ENCODE measurements at regions not wholly inside any gene's neighbourhood (a gene's known extent, or its start where the extent isn't known, plus 50 kb on each side); places are given as distances from the start of the nearest gene placed in this dataset.
A peak's percentile ranks its signal among the peaks of the same experiment; 100 is the strongest.

DNA sequence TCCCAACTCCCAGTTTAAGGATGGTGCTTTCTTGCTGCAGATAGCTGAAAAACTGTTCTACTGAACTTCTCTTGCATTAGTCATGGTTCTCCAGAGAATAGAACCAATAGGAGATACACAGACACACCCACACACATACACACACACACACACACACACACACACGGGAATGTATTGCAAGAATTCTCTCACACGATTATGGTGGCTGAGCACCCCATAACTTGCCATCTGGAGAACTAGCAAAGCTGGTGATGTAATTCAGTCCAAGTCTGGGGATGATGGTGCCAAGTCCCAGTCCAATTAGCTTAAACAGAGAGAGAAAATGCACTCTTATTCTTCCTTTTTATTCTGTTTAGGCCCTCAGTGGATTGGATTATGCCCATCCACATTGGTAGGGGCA is 643.9 kb downstream of the DIAPH3 start:
- ATAC-seq (no peak), DNase-seq (ENCODE audit: missing footprints) (no peak)
- intact Hi-C loops (cut with DNase I): no loop called here

DNA sequence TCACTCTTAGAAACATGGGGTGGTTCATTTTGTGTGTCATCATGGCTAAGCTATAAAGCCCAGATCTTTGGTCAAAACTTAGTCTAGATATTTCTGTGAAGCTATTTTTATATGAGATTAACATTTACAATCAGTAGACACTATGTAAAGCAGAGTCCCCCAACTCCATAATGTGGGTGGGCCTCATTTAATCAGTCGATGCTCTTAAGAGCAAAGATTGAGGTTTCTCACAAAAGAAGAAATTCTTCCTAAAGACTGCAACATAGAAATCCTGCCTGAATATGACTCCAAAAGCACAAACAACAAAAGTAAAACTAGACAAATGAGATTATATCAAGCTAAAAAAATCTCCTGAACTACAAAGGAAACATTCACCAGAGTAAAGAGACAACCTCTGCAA is 642.2 kb downstream of the DIAPH3 start:
- DNase-seq (ENCODE audit: missing footprints): no peak
- no peak for ATAC-seq
- intact Hi-C loops (cut with DNase I): no loop called here

DNA sequence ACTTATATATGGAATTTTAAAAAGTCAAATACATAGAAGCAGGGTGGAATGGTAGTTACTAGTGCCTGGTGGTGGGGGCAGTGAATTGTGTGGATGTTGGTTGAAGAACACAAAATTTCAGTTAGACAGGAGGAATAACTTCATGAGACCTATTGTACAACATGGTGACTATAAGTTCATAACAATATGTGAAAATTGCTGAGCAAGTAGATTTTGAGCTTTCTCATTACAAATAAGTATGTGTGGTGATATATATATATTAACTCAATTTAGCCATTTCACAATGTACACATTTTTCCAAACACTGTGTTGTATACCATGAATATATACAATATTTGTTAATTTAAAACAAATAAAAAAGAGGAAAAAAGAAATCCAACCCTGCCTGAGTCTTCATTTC is 641.1 kb downstream of the DIAPH3 start:
- intact Hi-C loops (cut with DNase I): no loop called here
- no peak for ATAC-seq
- DNase-seq (ENCODE audit: missing footprints): no peak

DNA sequence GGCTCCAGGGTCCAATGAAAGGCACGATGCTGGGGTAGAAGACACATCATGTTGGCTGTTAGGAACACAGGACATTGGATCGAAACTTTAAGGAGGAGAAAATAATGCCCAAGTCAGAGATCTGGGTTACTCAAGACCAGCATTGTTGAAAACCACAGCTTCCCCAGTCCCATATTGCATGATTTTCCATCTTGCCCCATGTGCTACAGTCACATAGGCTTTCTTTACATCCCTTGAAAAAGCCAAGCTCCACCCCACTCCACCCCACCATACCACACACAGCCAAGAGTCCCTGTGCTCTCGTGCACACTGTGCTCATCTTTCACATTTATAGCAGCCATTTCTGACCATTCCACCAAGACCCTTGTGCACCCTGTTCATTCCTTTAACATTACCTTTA is 636.2 kb downstream of the DIAPH3 start:
- DNase-seq (ENCODE audit: missing footprints) (no peak), ATAC-seq (no peak)
- intact Hi-C loops (cut with DNase I): no loop called here

DNA sequence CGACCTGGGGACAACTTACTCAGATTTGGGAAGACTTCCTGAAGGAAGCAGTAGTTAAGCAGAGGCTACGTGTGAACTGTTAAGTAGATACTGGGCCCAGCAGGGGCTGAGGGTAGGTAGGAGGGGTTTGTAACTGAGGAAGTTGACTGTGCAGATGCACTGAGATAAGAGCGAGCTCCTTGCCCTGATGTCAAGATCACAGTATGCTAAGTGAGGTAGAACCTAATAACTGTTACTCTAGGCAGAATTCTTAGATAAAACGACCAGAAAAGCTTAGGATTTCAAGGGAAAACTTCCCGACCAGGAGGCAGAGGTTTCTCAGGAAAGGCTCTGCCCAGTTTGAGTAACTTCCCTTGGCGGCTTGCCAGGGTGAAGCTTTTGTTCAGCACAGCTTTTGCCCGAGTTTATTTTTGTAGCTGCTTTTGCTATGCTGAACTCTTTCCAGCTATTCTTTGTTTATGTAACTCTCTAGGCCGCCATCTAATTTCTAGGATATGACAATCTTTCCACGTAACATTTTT is 632.1 kb downstream of the DIAPH3 start:
- ATAC-seq (peak; percentile 75), DNase-seq (ENCODE audit: missing footprints) (peak; percentile 89)
- intact Hi-C loops (cut with DNase I): loop anchor here (5.0 to 10.0 kb wide), 2 partner anchors 49 to 143 kb away; no protein-coding TSS in a partner anchor

DNA sequence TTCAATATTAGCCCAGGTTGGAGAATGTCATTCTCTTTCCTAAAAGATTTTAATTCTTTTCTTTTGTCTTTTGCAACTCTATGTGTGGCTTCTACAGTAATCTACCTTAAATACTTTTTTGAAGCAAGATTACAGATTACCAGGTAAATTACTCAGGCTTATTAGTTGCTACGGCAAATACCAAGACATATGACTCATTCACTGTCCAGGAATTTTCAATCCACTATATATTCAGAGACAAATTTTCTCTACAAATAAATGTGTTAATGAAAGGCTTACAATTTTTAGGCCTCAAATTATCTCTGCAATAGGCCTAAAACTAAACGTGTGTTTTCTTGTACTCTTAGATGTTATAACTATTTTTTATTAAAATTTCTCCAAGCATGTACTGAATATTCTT is 631.3 kb downstream of the DIAPH3 start:
- DNase-seq (ENCODE audit: missing footprints) (no peak), ATAC-seq (no peak)
- intact Hi-C loops (cut with DNase I): loop anchor here (5.0 to 10.0 kb wide), 2 partner anchors 50 to 142 kb away; no protein-coding TSS in a partner anchor

DNA sequence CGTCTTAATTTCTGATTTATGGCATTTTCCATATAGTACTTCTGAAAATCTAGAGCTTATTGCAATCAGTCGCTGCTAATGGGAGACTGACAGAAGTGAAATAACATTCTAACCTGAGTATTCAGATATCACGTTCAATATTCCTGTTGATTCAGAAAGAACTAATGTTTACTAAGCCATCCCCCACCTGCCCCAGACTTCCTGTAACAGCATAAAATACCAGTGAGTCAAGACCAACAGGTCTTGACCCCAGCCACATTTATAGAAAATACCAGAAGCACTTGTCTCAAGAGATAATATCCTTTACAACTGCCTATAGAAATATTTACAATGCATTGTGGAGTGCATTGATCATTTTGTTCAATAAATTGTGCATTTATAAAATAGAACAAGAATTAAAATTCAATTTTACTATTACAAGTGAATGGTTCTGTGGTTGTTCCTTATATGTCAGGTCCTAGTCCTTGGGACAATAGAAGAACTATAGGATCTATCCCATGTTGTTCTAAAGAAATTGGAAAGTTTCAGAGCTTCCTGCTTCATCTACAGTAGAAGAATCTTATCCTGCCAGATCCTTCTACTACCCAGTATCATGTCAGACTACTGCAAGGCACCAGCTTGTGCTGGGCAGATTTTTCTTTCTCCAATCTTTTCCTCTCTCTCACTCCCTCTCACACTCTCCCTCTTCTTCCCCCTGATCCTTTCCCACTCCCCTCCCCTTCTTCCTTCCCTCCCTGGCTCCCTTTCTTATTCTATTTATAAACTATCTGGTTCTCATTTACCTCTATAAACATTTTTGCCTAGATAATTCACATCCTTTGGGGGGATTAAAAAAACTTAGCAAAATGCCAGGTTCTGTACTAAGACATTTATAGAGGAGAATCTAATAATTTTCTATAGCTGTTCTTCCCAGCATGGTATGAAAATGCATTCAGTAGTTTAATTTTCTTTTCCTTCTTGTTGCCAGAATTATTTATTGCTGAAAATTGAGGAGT is 629.9 kb downstream of the DIAPH3 start:
- intact Hi-C loops (cut with DNase I): loop anchor here (5.0 to 10.0 kb wide), 2 partner anchors 52 to 141 kb away; no protein-coding TSS in a partner anchor
- no peak for DNase-seq (ENCODE audit: missing footprints)
- ATAC-seq: no peak

DNA sequence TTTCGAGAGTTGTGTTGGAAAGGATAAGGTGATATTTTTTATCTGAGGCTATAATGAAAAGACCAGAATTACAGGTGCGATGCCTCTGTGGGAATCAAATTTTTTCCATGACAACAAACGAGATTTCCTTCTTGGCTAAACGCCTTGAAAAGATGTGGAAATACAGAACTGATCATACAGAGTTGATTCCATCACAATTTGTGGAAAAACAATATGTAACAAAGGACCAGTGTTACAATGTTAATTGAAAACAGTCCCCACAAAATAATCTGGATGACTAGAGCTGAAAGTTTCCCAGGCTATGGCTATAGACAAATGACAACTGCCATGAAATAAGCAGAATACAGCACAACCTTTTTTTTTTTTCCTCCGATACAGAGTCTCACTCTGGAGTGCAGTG is 628.9 kb downstream of the DIAPH3 start:
- intact Hi-C loops (cut with DNase I): loop anchor here (5.0 to 10.0 kb wide), 2 partner anchors 53 to 140 kb away; no protein-coding TSS in a partner anchor
- DNase-seq (ENCODE audit: missing footprints): no peak
- no peak for ATAC-seq

DNA sequence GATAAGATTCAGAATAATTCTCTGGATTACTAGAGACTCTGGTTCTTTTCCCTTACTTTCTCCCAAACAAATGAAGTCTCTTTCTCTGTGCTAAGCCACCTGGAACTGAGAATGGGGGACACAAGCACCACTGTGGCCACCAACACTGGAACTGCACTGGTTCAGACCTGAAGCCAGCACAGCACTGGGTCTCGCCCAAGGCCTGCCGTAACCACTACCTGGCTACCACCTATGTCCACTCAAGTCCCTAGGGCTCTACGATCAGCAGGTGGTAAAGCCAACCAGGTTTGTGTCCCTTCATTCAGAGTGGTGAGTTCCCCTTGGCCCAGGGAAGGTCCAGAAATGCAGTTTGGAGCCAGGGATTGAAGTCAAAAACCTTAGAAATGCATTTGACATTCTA is 626.2 kb downstream of the DIAPH3 start:
- DNase-seq (ENCODE audit: missing footprints) (no peak), ATAC-seq (no peak)
- intact Hi-C loops (cut with DNase I): loop anchor here (10.0 kb wide), 1 partner anchor 137 kb away; no protein-coding TSS in a partner anchor

DNA sequence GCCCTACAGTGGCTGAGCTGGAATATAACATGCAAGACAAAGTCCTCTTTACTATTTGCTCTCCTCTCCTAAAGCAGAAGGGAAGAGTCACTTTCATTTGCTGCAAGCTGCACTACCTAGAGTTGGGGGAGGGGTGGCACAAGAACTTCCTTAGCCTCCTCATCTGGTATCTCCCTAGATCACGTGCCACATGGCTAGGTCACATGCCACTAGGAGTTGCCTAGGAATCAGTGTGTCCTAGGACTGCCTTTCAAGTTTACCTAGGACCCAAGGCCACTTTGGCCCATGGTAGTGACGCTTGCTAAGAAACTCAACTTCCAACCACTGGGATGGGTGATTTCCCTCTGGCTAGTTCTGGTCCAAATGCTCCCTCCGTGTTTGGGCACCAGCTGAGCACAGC is 625.2 kb downstream of the DIAPH3 start:
- DNase-seq (ENCODE audit: missing footprints) (no peak), ATAC-seq (no peak)
- intact Hi-C loops (cut with DNase I): loop anchor here (10.0 kb wide), 1 partner anchor 136 kb away; no protein-coding TSS in a partner anchor

DNA sequence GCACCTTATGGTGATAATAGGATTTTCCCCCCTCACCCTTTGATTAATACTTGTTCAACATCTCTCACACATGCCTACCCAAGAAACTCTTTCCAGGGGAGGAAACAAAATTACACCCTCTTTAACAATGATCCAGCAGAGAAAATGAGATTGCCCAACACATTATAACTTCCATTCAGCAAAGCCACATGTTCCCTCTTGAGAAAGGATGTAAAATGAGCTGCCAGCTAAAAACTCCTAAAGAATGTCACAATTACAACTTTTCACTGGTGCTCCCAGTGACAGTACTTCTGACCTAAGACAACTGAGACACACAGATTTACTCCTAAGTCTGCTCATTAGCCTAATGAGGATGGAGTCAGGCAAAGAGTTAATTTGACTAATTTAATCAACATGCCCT is 621.4 kb downstream of the DIAPH3 start:
- DNase-seq (ENCODE audit: missing footprints) (no peak), ATAC-seq (no peak)
- intact Hi-C loops (cut with DNase I): no loop called here

DNA sequence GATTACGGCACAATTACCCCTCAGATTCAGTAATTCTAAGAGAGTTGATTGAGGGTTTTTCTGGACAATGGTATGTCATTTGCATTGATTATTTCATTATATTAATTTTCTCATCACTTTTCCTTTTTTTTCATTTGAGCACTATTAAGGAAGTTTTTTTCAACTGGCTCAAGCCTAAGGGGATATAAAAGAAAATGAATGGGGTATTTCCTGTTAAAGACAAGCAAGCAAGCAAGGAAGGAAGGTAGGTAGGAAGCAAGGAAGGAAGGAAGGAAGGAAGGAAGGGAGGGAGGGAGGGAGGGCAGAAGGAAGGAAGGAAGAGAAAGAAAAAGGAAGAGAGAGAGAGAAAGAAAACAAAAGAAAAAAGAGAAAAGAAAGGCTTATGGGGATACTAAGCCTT is 620.3 kb downstream of the DIAPH3 start:
- DNase-seq (ENCODE audit: missing footprints) (no peak), ATAC-seq (no peak)
- intact Hi-C loops (cut with DNase I): no loop called here

DNA sequence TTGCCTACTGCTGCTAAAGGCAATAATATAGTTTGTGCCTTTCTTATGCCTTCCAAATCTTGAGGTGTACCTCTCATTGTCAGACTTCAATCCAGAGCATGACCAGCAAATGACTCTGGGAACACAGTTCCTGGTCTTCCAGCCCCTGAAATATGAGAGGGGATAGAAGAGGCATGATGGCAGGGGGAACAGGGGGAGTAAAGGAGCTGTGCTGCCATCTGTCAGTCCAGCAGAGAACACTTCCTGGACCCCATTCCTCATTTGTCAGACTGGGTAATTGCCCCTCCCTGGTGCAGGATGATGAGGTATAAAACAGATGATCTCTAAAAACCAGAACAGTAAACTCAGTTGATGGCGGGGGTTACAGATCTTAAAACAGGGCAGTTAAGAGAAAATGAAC is 618.7 kb downstream of the DIAPH3 start:
- ATAC-seq: no peak
- DNase-seq (ENCODE audit: missing footprints): no peak
- intact Hi-C loops (cut with DNase I): no loop called here

DNA sequence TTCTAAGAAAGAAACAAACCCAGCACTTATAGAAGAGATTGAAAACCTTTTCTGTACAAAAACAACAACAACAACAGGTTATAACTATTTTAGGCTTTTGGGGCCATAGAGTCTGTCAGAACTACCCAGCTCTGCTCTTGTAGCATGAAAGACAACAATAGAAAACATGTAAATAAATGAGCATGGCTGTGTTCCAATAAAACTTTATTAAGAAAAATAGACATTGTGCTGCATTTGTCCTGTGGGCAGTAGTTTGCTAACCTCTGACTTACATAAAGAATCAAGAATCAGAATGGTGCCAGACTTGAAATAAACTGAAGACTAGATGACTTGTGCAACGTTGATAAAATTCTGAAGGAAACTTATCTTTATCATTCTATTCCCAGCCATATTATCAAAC is 617.5 kb downstream of the DIAPH3 start:
- no peak for ATAC-seq
- no peak for DNase-seq (ENCODE audit: missing footprints)
- intact Hi-C loops (cut with DNase I): no loop called here

DNA sequence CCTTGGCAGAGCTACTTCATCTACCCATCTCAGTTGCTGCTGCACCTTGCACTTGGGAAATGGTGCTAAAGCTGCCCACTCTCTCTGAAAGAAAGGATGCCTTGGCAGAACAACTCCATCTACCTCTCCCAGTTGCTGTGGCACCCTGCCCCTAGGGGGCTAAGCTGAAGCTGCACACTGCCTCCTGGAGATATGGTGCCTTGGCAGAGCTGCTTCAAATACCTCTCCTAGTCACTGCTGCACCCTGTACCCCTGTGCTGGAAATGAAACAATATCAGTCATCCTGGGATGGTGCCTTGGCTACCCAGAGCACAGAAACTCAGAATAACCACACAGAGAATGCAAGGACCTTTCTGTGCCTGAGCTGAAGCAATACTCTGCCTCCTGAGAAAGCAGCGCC is 615.8 kb downstream of the DIAPH3 start:
- DNase-seq (ENCODE audit: missing footprints) (no peak), ATAC-seq (no peak)
- intact Hi-C loops (cut with DNase I): no loop called here

DNA sequence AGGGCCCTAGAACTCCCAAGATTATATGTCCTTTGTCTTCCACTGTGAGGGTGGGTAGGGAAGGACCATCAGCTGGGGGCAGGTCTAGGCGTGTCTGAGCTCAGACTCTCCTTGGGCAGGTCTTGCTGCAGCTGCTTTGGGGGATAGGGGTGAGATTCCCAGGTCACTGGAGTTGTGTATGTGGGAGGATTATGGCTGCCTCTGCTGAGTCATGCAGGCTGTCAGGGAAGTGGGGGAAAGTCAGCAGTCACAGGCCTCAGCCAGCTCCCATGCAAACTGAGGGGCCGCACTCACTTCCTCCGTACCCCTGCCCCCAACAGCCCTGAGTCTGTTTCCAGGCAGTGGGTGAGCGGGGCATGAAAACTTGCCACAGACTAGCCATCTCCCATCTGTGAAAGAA is 600.8 kb downstream of the DIAPH3 start:
- no peak for ATAC-seq
- intact Hi-C loops (cut with DNase I): no loop called here
- DNase-seq (ENCODE audit: missing footprints): no peak

DNA sequence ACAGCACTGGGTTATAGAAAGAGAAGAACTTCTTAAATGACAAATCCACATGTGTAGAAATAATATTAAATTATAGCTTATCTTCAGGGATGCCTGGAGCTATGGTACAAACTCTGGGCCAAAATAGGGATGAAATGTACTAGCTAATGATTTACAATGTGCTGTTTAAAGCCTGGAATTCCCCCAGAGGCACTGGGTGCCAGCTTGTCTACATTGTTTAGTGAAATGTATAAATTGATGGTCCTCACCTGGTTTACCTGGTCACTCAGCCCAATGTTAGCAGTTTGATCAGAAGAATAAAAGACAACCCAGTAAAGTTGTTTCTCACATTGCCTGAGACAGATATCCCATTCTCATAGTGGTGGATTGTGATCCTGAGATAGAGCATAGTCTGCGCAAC is 597.2 kb downstream of the DIAPH3 start:
- intact Hi-C loops (cut with DNase I): no loop called here
- DNase-seq (ENCODE audit: missing footprints) (no peak), ATAC-seq (no peak)

DNA sequence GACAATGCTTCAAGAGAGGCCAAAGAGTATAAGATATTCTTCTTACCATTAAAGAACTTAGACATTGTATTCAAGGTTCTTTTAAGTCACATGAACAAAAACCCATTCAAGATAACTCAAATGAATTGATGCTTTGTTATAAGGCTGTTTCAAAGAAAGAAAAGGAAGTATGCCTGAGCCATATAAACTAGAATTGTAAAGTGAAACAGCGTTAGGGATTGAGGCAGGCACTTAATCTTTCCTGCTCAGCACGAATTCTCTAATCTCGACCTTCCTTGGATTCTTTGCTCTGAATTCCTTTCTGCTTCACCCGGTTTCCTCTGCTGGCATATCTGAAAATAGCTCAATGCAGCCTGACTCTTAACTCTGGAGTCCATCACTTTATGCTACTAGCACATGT is 595.4 kb downstream of the DIAPH3 start:
- DNase-seq (ENCODE audit: missing footprints): no peak
- no peak for ATAC-seq
- intact Hi-C loops (cut with DNase I): no loop called here

DNA sequence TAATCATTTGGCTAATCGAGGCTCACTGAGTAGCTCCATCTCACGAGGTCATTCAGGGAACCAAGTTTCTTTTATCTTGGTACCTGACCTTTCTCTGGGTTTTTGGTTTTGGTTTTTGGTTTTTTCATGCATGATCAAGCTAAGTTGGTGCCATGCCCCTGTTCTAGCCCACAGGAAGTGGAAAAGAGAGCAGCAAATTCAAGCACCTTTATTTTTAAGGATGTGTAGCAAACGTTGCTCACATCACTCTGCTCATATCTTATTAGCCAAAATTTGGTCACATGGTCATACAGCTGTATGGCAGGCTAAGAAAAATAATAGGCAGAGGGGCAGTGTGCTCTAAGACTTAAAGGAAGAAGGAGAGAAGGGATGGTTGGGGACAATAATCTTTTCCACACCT is 593.5 kb downstream of the DIAPH3 start:
- no peak for DNase-seq (ENCODE audit: missing footprints)
- intact Hi-C loops (cut with DNase I): no loop called here
- ATAC-seq: no peak

DNA sequence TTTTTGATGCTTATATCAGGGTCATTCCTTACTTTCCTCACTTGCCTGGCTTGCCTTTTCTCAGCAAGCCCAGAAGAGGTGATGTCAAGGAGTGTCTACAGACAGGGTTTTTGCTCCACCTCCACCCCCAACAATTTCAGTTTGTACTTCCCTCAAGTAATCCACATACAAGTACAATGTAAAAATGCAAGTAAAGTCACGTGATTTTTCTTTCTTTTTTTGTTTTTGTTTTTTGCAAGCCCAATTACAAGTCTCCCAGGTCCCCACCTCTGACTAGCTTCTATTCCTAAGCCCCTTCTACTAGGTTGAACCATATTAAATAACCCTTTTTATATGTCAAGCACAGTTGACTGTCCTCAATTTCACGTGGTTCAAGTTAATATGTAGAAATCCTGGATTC is 579.6 kb downstream of the DIAPH3 start:
- intact Hi-C loops (cut with DNase I): no loop called here
- ATAC-seq (no peak), DNase-seq (ENCODE audit: missing footprints) (no peak)
